Spleen (tissue), 11 donors: ENCODE measurements at regions not wholly inside any gene's neighbourhood (a gene's known extent, or its start where the extent isn't known, plus 50 kb on each side); places are given as distances from the start of the nearest gene placed in this dataset.

Experiments used
- DNase-seq: peaks from one replicate; pipeline ENCODE4 v3.0.0-alpha.2; 2020
- H3K27ac ChIP-seq, 8 donors: fragments of 200-600 bp; sonication (generic) in 7 of 8; 1 replicate in 4 of 8; 2 replicates in 4 of 8; pipeline versions ENCODE4 v1.5.0 to v1.8.0; 2016 to 2021; ENCODE audit warnings: inconsistent platforms in 4 of 8, mild to moderate bottlenecking in 4 of 8, moderate library complexity in 1 of 8
- H3K27me3 ChIP-seq, 7 donors: fragments of 200-600 bp; sonication (generic) in 6 of 7; replicated peaks in 1 of 7; 1 replicate in 4 of 7; 2 replicates in 3 of 7; pipeline versions ENCODE4 v1.5.0 to v1.8.0; 2016 to 2021; ENCODE audit warnings: inconsistent platforms in 3 of 7, mild to moderate bottlenecking in 1 of 7
- H3K36me3 ChIP-seq, 6 donors: fragments of 200-600 bp; sonication (generic) in 5 of 6; 1 replicate in 4 of 6; 2 replicates in 2 of 6; pipeline versions ENCODE4 v1.5.0 to v1.8.0; 2016 to 2021; ENCODE audit warnings: inconsistent platforms in 2 of 6
- H3K4me1 ChIP-seq, 6 donors: fragments of 200-600 bp; sonication (generic) in 5 of 6; 1 replicate in 3 of 6; 2 replicates in 3 of 6; pipeline versions ENCODE4 v1.5.0 to v1.8.0; 2016 to 2021; ENCODE audit warnings: inconsistent platforms in 3 of 6
- H3K4me3 ChIP-seq, 8 donors: fragments of 200-600 bp; sonication (generic) in 7 of 8; 1 replicate in 4 of 8; 2 replicates in 4 of 8; pipeline versions ENCODE4 v1.5.0 to v1.8.0; 2016 to 2021; ENCODE audit warnings: inconsistent platforms in 4 of 8, mild to moderate bottlenecking in 4 of 8, moderate library complexity in 2 of 8
- H3K9me3 ChIP-seq, 8 donors: fragments of 200-600 bp; sonication (generic) in 7 of 8; 1 replicate in 4 of 8; 2 replicates in 4 of 8; pipeline versions ENCODE4 v1.5.0 to v1.8.0; 2016 to 2021; ENCODE audit warnings: inconsistent platforms in 4 of 8
- CTCF ChIP-seq, 11 experiments: fragments of 200-600 bp in 7 of 11; fragments of 450-650 bp in 4 of 11; sonication (generic) in 4 of 11; IDR thresholded peaks in 8 of 11; conservative IDR thresholded peaks in 3 of 11; 1 replicate in 7 of 11; 2 replicates in 4 of 11; pipeline versions ENCODE4 v1.4.0 to v1.8.0; 2016 to 2021; ENCODE audit warnings: antibody characterized with exemption in 11 of 11, inconsistent platforms in 4 of 11, mild to moderate bottlenecking in 1 of 11
- POLR2A ChIP-seq, 3 donors: fragments of 450-650 bp; IDR thresholded peaks; one replicate each; pipeline ENCODE4 v1.5.1; 2017; ENCODE audit warnings: antibody characterized with exemption in 3 of 3, mild to moderate bottlenecking in 1 of 3
- POLR2AphosphoS5 ChIP-seq, 3 donors: sonication (generic); formaldehyde crosslinking; IDR thresholded peaks; one replicate each; pipeline ENCODE4 v1.5.1; 2017; ENCODE audit warnings: antibody characterized with exemption in 3 of 3
- WGBS, 5 donors: extraction: QIAGEN DNeasy Blood & Tissue Kit in 3 of 5; methylation state at CpG; one replicate each; pipeline versions ENCODE4 v1.1.5 to v1.1.7; 2013 to 2018; 5-methylcytosine and 5-hydroxymethylcytosine counted together
- intact Hi-C: fragments of 100-400 bp; cut with DNase I; formaldehyde crosslinking; loops from one replicate; pipeline ENCODE4 v1.15.0; 2023; ENCODE audit warnings: low total_unique reads
- donor health status: healthy with polysubstance abuse.
- donor health status: DM: no; HTN: no; CAD: no; lungs with moderate emphysema.
- donor health status: DM: no; HTN: no; CAD: no.
- donor health status: Bipolar disorder and iron deficiency.
- donor health status: healthy.
- donor health status: DM: no; HTN: no; CAD: no.
- donor health status: DM: yes; HTN: yes; CAD: no.

- DNase-seq, result no peak
- no peaks in the 10 kb centered on the region for H3K36me3 ChIP-seq
- 66 to 96% (median 71%) methylated on average over 2 of the region's 2 CpGs for WGBS, 5 donors
- H3K27ac ChIP-seq, result no peak overlapping the region
- TF ChIP-seq POLR2AphosphoS5 (IDR thresholded peaks at IDR 0.05), result no peak
- TF ChIP-seq POLR2A (IDR thresholded peaks at IDR 0.05), result no peak
- no peak for TF ChIP-seq CTCF (IDR thresholded peaks at IDR 0.05 in 8 of 11, conservative IDR thresholded peaks at IDR 0.05 in 3 of 11)
- intact Hi-C loops, result no loop called here
- no peak overlapping the region for H3K4me3 ChIP-seq
- no peaks in the 10 kb centered on the region for H3K9me3 ChIP-seq
- no peaks in the 10 kb centered on the region for H3K4me1 ChIP-seq
- H3K27me3 ChIP-seq, result no peaks in the 10 kb centered on the region
These were observed 445.7 kb upstream of the BCHE start for GRCh38 chr3:166282931-166283330.

- TF ChIP-seq CTCF (IDR thresholded peaks at IDR 0.05 in 8 of 11, conservative IDR thresholded peaks at IDR 0.05 in 3 of 11) (no peak), POLR2AphosphoS5 (IDR thresholded peaks at IDR 0.05) (no peak), POLR2A (IDR thresholded peaks at IDR 0.05) (no peak)
- Histone ChIP-seq H3K4me3 (no peak overlapping the region), H3K4me1 (no peaks in the 10 kb centered on the region), H3K9me3 (no peaks in the 10 kb centered on the region), H3K27me3 (no peaks in the 10 kb centered on the region), H3K27ac (no peak overlapping the region), H3K36me3 (no peaks in the 10 kb centered on the region)
- intact Hi-C loops, result no loop called here
- WGBS, 5 donors, result 51 to 81% (median 69%) methylated on average over 2 of the region's 2 CpGs
- no peak for DNase-seq
These were observed 442.4 kb upstream of the BCHE start for GRCh38 chr3:166279636-166280035.

GRCh38 chr3:166275024-166275390, 437.8 kb upstream of the BCHE start:
- 67 to 81% (median 72%) methylated on average over 1 of the region's 1 CpG for WGBS, 5 donors
- no peak for TF ChIP-seq CTCF (IDR thresholded peaks at IDR 0.05 in 8 of 11, conservative IDR thresholded peaks at IDR 0.05 in 3 of 11)
- TF ChIP-seq POLR2A (IDR thresholded peaks at IDR 0.05), result no peak
- TF ChIP-seq POLR2AphosphoS5 (IDR thresholded peaks at IDR 0.05), result no peak
- H3K27me3 ChIP-seq, result no peaks in the 10 kb centered on the region
- H3K9me3 ChIP-seq, result no peaks in the 10 kb centered on the region
- intact Hi-C loops, result no loop called here
- H3K4me3 ChIP-seq, result no peak overlapping the region
- DNase-seq, result no peak
- no peaks in the 10 kb centered on the region for H3K4me1 ChIP-seq
- H3K27ac ChIP-seq, result no peak overlapping the region
- no peaks in the 10 kb centered on the region for H3K36me3 ChIP-seq

GRCh38 chr3:166274351-166275023, 437.3 kb upstream of the BCHE start:
- Histone ChIP-seq H3K4me3 (no peak overlapping the region), H3K27me3 (no peaks in the 10 kb centered on the region), H3K9me3 (no peaks in the 10 kb centered on the region), H3K27ac (no peak overlapping the region), H3K4me1 (no peaks in the 10 kb centered on the region), H3K36me3 (no peaks in the 10 kb centered on the region)
- DNase-seq, result no peak
- 60 to 77% (median 65%) methylated on average over 4 of the region's 4 CpGs for WGBS, 5 donors
- intact Hi-C loops, result no loop called here
- TF ChIP-seq POLR2AphosphoS5 (IDR thresholded peaks at IDR 0.05), result no peak
- TF ChIP-seq POLR2A (IDR thresholded peaks at IDR 0.05), result no peak

- 7 to 11% (median 9%) methylated on average over 1 of the region's 1 CpG for WGBS, 5 donors
- TF ChIP-seq CTCF (IDR thresholded peaks at IDR 0.05 in 8 of 11, conservative IDR thresholded peaks at IDR 0.05 in 3 of 11) (no peak), POLR2AphosphoS5 (IDR thresholded peaks at IDR 0.05) (no peak), POLR2A (IDR thresholded peaks at IDR 0.05) (no peak)
- H3K27me3 ChIP-seq, result no peaks in the 10 kb centered on the region
- H3K36me3 ChIP-seq, result no peaks in the 10 kb centered on the region
- DNase-seq, result no peak
- intact Hi-C loops, result no loop called here
- no peaks in the 10 kb centered on the region for H3K9me3 ChIP-seq
- H3K4me1 ChIP-seq, result no peaks in the 10 kb centered on the region
- H3K4me3 ChIP-seq, result no peak overlapping the region
- no peak overlapping the region for H3K27ac ChIP-seq
These were observed 433.2 kb upstream of the BCHE start for GRCh38 chr3:166270429-166270828.
